GM21360 (cell line): ENCODE measurements at regions not wholly inside any gene's neighbourhood (a gene's known extent, or its start where the extent isn't known, plus 50 kb on each side); places are given as distances from the start of the nearest gene placed in this dataset.
"Not testable (repeated sequence)": the region's sequence is repeated elsewhere in the genome, so short reads cannot be mapped to it uniquely, and the experiment has no call there.

Experiments used
- ATAC-seq: cut with Tn5 transposase; IDR thresholded peaks from one replicate; pipeline ENCODE4 v1.9.1; 2021; ENCODE audit warnings: mild to moderate bottlenecking, moderate library complexity; ENCODE audit not compliant: unreplicated experiment

DNA sequence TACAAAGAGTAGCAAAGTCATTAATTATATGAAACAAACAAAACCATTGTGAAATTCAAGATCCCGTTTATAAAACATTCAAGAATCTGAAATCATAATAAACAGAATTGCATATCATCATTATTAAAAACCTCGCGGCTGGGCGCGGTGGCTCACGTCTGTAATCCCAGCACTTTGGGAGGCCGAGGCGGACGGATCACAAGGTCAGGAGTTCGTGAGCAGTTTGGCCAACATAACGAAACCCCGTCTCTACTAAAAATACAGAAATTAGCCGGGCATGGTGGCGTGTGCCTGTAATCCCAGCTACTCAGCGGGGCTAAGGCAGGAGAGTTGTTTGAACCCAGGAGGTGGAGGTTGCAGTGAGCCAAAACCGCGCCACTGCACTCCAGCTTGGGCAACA is 80.3 kb upstream of the COPS8 start:
- not testable (repeated sequence) for ATAC-seq

GRCh38 chr2:237011206-237011795 is 74.4 kb upstream of the COPS8 start:
- no peak for ATAC-seq

GRCh38 chr2:237012004-237012403 is 73.7 kb upstream of the COPS8 start:
- ATAC-seq: no peak

GRCh38 chr2:237012577-237013267 is 73.0 kb upstream of the COPS8 start:
- no peak for ATAC-seq

DNA sequence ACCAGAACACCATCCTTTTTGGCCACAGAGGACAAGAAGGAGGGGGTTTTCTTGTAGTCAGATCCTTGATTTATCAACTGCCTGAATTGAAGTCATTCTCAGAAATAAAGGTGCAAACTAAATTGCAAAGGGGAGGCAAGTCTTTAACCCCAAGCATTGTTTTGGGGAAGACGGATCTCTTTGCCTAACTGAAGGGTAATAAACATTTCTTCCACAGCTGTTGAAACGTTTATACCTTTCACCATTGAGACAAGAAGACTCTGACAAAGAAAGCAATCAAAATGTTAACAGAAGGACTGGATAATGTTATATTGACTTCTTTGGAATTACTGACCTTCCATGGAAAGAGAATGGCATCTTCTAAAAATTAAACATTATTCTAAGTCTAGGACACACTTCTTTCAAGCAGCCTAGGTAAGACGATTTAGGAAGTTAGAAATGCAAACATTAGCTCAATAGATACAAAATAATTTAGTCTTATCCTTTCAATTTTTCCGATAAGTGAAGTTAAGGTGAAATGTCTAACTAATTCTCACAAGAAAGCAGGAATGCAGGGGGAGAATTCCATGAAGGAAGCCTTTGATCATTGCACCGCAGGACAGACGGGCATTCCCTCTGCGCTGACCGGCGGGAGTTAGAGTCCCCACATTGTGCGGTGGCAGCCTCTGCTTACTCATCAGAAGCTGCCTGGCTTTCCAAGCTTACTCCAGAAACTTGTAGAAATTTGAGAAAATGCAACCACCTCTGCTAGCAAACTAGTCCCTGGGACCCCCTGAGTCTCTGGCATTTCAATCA is 69.4 kb upstream of the COPS8 start:
- no peak for ATAC-seq

GRCh38 chr2:237020090-237020489 is 65.6 kb upstream of the COPS8 start:
- no peak for ATAC-seq

- no peak for ATAC-seq
Measured at GRCh38 chr2:237022533-237022932, 63.2 kb upstream of the COPS8 start.

- no peak for ATAC-seq
Measured at GRCh38 chr2:237024255-237024654, 61.4 kb upstream of the COPS8 start.

GRCh38 chr2:237025090-237025865 is 60.4 kb upstream of the COPS8 start:
- ATAC-seq: no peak

- no peak for ATAC-seq
Measured at GRCh38 chr2:237026981-237027711, 58.5 kb upstream of the COPS8 start.

DNA sequence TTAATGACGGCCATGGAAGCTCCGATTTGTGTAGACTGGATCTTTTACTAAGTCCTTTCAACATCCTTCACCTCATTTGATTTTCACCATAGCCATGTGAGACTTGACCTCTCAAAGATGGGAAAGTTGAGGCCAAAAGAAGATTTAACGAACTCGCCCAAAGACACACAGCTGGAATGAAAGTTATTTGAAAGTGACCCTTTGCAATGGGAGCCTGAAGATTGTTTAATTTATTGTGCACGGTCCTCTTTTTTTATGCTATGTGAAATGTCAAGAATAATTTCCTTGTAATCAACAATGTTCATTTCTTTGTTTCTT is 58.0 kb upstream of the COPS8 start:
- ATAC-seq: no peak

GRCh38 chr2:237030382-237030781 is 55.3 kb upstream of the COPS8 start:
- ATAC-seq: no peak

- no peak for ATAC-seq
Measured at GRCh38 chr2:237033536-237034060, 52.1 kb upstream of the COPS8 start.

- ATAC-seq: no peak
Measured at GRCh38 chr2:237035781-237036475, 49.8 kb upstream of the COPS8 start.
